ENCODE measurements at regions not wholly inside any gene's neighbourhood (a gene's known extent, or its start where the extent isn't known, plus 50 kb on each side); places are given as distances from the start of the nearest gene placed in this dataset.

DNA sequence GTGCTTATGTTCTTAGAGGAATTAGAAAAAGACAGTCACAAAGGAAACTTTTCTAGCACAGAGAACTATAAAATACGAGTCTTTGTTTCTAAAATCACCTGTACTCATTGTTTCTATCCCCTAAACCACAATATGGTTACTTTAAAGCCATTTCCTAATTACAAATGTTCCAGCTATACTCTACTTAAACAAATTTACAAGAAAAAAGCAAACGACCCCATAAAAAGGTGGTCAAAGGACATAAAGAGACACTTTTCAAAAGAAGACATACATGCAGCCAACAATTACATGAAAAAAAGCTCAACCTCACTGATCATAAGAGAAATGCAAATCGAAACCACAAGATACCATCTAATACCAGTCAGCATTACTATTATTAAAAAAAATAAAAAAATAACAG lies 447.3 kb downstream of the RAB28 start:
- TF ChIP-seq, protein P1, sequence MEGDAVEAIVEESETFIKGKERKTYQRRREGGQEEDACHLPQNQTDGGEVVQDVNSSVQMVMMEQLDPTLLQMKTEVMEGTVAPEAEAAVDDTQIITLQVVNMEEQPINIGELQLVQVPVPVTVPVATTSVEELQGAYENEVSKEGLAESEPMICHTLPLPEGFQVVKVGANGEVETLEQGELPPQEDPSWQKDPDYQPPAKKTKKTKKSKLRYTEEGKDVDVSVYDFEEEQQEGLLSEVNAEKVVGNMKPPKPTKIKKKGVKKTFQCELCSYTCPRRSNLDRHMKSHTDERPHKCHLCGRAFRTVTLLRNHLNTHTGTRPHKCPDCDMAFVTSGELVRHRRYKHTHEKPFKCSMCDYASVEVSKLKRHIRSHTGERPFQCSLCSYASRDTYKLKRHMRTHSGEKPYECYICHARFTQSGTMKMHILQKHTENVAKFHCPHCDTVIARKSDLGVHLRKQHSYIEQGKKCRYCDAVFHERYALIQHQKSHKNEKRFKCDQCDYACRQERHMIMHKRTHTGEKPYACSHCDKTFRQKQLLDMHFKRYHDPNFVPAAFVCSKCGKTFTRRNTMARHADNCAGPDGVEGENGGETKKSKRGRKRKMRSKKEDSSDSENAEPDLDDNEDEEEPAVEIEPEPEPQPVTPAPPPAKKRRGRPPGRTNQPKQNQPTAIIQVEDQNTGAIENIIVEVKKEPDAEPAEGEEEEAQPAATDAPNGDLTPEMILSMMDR (conservative IDR thresholded peaks at IDR 0.05; ENCODE audit: low read depth, low read length): no peak
- TF ChIP-seq POLR2A (IDR thresholded peaks at IDR 0.05; ENCODE audit: low read depth, low read length) (no peak), CEBPB (IDR thresholded peaks at IDR 0.05; ENCODE audit: low read depth, low read length) (no peak), MAZ (IDR thresholded peaks at IDR 0.05; ENCODE audit: borderline replicate concordance, low read depth, low read length) (no peak), RAD21 (IDR thresholded peaks at IDR 0.05; ENCODE audit: low read length) (no peak), CHD1 (IDR thresholded peaks at IDR 0.05; ENCODE audit: low read depth, low read length) (no peak), BHLHE40 (IDR thresholded peaks at IDR 0.05; ENCODE audit: low read depth, low read length) (no peak), RFX5 (IDR thresholded peaks at IDR 0.05; ENCODE audit: low read depth, low read length) (no peak), MXI1 (IDR thresholded peaks at IDR 0.05; ENCODE audit: borderline replicate concordance, low read depth, low read length) (no peak), SMC3 (IDR thresholded peaks at IDR 0.05; ENCODE audit: low read depth, low read length) (no peak)
